Thymus (tissue), 11 donors: ENCODE measurements at regions not wholly inside any gene's neighbourhood (a gene's known extent, or its start where the extent isn't known, plus 50 kb on each side); places are given as distances from the start of the nearest gene placed in this dataset.

ENCODE experiments used
- DNase-seq, 9 donors: peaks; one replicate each; pipeline ENCODE4 v3.0.0-alpha.2; 2013; ENCODE audit warnings: low spot score in 9 of 9, low read depth in 6 of 9, missing footprints in 1 of 9
- H3K27ac ChIP-seq, 2 donors: one replicate each; pipeline ENCODE4 v1.5.1; 2013; ENCODE audit warnings: control low read depth in 1 of 2, low read depth in 1 of 2, low read length in 1 of 2, mild to moderate bottlenecking in 1 of 2, moderate library complexity in 1 of 2
- H3K27me3 ChIP-seq, 2 donors: one replicate each; pipeline ENCODE4 v1.5.1; 2013; ENCODE audit warnings: low read length in 1 of 2; ENCODE audit not compliant: control insufficient read depth in 2 of 2, insufficient read depth in 1 of 2
- H3K36me3 ChIP-seq, 2 donors: one replicate each; pipeline ENCODE4 v1.5.1; 2013; ENCODE audit warnings: low read length in 1 of 2, mild to moderate bottlenecking in 1 of 2, moderate library complexity in 1 of 2; ENCODE audit not compliant: control insufficient read depth in 2 of 2, insufficient read depth in 2 of 2
- H3K4me1 ChIP-seq, 2 donors: one replicate each; pipeline ENCODE4 v1.5.1; 2013; ENCODE audit warnings: low read length in 2 of 2; ENCODE audit not compliant: control insufficient read depth in 2 of 2, insufficient read depth in 2 of 2
- H3K4me3 ChIP-seq, 2 donors: one replicate each; pipeline ENCODE4 v1.5.1; 2013; ENCODE audit warnings: low read length in 2 of 2, control low read depth in 1 of 2, mild to moderate bottlenecking in 1 of 2
- H3K9me3 ChIP-seq, 2 donors: one replicate each; pipeline ENCODE4 v1.5.1; 2013; ENCODE audit warnings: low read length in 1 of 2, mild to moderate bottlenecking in 1 of 2; ENCODE audit not compliant: control insufficient read depth in 2 of 2, insufficient read depth in 1 of 2
- WGBS: extraction: QIAGEN DNeasy Blood & Tissue Kit; methylation state at CpG from one replicate; pipeline ENCODE4 v1.1.7; 2013; 5-methylcytosine and 5-hydroxymethylcytosine counted together
- donor health status: healthy.

DNA sequence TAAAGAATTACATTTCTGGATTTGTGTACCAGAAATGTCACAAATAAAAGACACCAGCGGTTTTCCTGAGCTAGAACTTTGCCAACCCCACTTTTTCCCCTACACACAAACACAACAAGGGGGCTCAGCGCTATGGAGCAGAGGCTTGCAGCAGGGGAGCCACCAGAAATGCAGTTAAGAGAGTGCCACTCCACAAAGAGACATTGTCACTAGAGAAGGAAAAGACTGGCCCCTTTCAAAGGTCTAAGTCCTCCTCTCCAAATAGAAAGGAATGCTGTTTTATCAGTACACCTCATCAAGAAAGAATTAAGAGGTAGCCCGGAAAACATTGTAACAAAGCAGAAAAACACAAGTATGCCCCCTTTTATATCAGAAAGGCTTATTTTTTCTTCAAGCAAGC, 419.5 kb downstream of the HNRNPD start:
- Histone ChIP-seq H3K4me3 (no peak overlapping the region), H3K4me1 (no peaks in the 10 kb centered on the region), H3K36me3 (no peaks in the 10 kb centered on the region), H3K27ac (no peak overlapping the region), H3K27me3 (no peaks in the 10 kb centered on the region), H3K9me3 (no peaks in the 10 kb centered on the region)
- no peak for DNase-seq
- WGBS: 74% methylated on average over 3 of the region's 3 CpGs

DNA sequence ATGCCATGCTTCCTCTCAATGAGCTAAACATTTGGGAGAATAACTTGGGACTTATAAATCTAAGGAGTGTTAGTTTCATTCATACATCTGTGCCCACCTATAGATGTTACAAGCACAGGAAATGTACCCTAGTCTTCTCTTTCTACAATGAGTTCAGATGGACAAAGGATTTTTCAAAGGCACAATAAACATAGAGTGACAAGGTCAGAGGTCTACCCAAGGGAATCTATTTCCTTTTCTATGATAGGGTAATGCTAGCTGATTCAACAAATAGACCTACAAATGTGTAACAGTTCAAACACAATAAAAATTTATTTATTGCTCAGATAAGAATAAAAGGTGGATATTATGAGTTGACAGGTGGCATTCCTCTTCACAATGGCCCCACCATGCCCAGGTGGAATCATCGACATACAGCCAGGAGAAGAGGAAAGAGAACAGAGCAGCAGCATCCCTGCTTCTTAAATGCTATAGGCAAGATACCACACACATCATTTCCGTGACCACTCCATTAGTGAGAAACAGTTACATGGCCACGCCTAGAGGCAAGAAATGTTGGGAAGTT, 421.8 kb downstream of the HNRNPD start:
- DNase-seq: no peak
- peaks cover 0 to 2% of the 10 kb centered on the region in 2 donors for H3K27me3 ChIP-seq
- no peaks in the 10 kb centered on the region for H3K4me1 ChIP-seq
- 97% methylated on average over 3 of the region's 3 CpGs for WGBS
- no peaks in the 10 kb centered on the region for H3K9me3 ChIP-seq
- H3K4me3 ChIP-seq: no peak overlapping the region
- no peaks in the 10 kb centered on the region for H3K36me3 ChIP-seq
- no peak overlapping the region for H3K27ac ChIP-seq

DNA sequence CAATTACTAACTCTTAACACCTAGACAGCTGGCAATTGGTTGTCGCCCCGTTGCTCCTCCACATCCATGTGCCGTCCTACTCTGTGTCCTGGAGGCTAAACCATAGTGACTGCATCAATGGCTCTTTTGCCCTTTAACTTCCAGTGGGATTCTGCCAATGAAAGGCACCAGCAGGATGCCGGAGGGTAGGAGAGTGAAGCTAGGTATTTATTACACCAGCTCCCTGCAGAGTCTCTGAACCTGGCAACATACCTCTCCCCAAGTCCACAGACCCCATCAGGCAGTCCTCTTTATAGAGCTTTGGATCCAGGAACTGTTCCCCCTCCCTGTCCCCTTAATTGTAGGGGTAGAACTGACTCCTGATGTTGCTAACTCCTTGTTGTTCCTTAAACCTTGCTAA, 426.8 kb downstream of the HNRNPD start:
- no peaks in the 10 kb centered on the region for H3K36me3 ChIP-seq
- 75% methylated on average over 4 of the region's 4 CpGs for WGBS
- peaks cover 0 to 2% of the 10 kb centered on the region in 2 donors for H3K27me3 ChIP-seq
- no peak overlapping the region for H3K4me3 ChIP-seq
- H3K27ac ChIP-seq: no peak overlapping the region
- DNase-seq: no peak
- H3K4me1 ChIP-seq: no peaks in the 10 kb centered on the region
- no peaks in the 10 kb centered on the region for H3K9me3 ChIP-seq

DNA sequence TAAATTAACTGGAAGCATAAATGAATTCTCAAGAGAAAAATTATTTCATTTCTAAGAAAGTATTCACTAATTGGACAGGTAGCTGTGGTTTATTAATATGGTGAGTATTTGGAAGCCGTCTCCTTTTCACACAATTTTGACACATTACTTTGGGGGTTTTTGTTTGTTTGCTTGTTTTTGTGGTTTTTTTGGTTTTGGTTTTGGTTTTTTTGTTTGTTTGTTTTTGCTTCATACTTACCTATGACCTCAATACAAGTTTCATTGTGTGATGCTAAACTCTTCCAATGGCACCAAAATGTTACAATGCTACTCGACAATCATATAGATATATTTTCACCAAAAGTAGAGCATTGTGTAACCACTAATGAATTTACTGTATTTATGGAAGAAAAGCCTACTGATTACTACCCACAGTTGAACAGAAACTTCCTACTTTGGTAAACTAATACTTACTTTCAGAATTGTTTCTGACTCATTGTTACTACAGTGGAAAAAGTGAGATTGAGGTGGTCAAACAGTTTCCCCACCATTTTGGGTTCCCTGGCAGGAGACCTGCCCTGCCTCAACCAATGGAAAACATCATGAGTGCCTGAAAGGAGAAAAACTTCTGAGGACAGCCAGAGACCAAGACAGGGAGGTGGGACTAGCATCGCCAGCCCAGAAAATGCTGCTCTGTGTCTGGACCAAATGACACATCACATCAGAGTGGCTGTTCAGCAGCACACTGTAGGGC, 443.1 kb downstream of the HNRNPD start:
- whole genome bisulfite sequencing: 96% methylated on average over 3 of the region's 3 CpGs
- no peaks in the 10 kb centered on the region for H3K27me3 ChIP-seq
- H3K36me3 ChIP-seq: no peaks in the 10 kb centered on the region

DNA sequence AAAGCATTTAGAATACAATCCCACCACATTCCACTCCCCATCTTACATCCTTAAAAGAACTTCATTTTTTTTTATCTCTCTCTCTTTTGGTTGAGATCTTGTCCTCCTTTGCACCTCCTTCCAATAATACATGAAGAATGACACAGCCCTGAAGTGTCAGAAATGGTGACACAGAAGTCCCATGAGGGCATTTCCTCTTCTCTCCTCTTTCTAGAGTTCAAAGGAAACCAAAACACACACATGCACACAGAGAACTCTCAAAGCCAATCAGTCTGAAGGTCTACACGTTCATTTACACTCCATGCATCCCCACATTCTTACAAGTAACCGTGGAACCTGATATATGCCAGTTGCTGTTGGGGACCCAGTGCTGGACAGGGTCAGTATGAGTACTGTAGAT, 450.7 kb downstream of the HNRNPD start:
- DNase-seq: peak in 1 of 9 donors; percentile 28
- H3K4me1 ChIP-seq: no peaks in the 10 kb centered on the region
- no peaks in the 10 kb centered on the region for H3K36me3 ChIP-seq
- no peak overlapping the region for H3K27ac ChIP-seq
- H3K9me3 ChIP-seq: no peaks in the 10 kb centered on the region
- no peak overlapping the region for H3K4me3 ChIP-seq
- no peaks in the 10 kb centered on the region for H3K27me3 ChIP-seq
- 62% methylated on average over 2 of the region's 2 CpGs for WGBS

More for the DNA sequence above, 443.1 kb downstream of the HNRNPD start:
- Histone ChIP-seq H3K4me3 (no peak overlapping the region), H3K27ac (no peak overlapping the region), H3K4me1 (no peaks in the 10 kb centered on the region), H3K9me3 (no peaks in the 10 kb centered on the region)
- DNase-seq: no peak

DNA sequence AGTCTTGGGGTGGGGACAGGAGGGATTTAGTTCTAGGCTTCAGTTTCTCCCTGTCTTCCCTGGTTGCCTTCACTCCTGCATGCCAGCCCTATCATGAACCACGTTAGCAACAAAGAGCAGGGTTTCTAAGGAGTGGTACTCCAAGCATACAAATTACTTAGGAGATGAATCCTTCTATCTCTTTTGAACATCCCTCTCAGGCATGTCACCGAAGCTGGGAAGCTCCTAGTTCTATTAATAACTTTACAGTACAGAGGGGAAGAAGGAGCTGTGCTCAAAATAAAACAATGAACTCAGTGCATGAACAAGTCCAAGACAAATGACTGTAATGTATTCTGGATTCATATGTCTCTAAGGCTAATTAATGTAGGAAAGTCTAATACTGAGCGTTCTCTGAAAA, 450.6 kb upstream of the RASGEF1B start:
- no peaks in the 10 kb centered on the region for H3K27me3 ChIP-seq
- no peaks in the 10 kb centered on the region for H3K36me3 ChIP-seq
- no peak overlapping the region for H3K4me3 ChIP-seq
- no peaks in the 10 kb centered on the region for H3K9me3 ChIP-seq
- H3K27ac ChIP-seq: no peak overlapping the region
- 88% methylated on average over 3 of the region's 3 CpGs for WGBS
- no peak for DNase-seq
- no peaks in the 10 kb centered on the region for H3K4me1 ChIP-seq

DNA sequence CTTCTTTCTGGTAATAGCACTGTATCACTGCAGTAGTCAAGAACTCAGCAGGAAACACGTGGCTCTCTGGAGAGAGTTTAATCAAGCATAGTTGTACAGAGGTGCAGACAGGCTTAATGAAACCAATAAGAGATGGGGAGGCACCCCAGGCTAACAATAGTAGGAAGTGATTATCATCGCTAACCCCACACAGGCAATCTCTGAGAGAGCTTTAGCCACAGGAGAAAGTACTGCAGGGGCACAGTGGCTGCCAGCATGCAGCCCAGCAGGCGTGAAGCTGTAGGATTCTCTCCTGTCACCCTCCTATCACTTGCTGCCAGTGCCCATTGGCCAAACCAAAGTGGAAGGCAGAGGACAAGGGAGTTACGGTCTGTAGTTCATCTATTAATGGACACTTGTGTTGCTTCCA, 450.0 kb upstream of the RASGEF1B start:
- Histone ChIP-seq H3K36me3 (no peaks in the 10 kb centered on the region), H3K9me3 (no peaks in the 10 kb centered on the region), H3K27me3 (no peaks in the 10 kb centered on the region), H3K4me3 (no peak overlapping the region), H3K4me1 (no peaks in the 10 kb centered on the region), H3K27ac (no peak overlapping the region)
- 86% methylated on average over 4 of the region's 4 CpGs for WGBS
- no peak for DNase-seq

DNA sequence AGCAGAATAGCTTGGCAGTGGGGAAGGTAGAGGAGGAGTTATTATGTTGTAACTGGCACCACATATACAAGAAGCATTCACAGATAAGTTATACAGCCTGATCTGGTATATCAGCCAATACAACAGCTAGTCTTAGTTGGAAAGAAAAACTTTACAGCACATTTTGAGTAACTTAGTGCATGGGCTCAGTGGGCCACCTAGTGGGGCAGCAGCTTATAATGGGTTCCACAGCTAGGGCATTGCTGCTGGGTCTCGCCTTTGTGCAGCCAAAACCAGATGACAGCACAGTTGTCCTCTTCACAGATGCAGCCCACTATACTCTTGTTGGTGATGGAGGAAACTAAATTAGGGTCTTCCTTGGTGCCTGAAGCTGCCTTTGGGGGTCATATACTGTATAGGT, 448.1 kb upstream of the RASGEF1B start:
- Histone ChIP-seq H3K4me3 (no peak overlapping the region), H3K4me1 (no peaks in the 10 kb centered on the region), H3K27me3 (no peaks in the 10 kb centered on the region), H3K36me3 (no peaks in the 10 kb centered on the region), H3K27ac (no peak overlapping the region), H3K9me3 (no peaks in the 10 kb centered on the region)
- 100% methylated on average over 1 of the region's 1 CpG for WGBS
- no peak for DNase-seq

DNA sequence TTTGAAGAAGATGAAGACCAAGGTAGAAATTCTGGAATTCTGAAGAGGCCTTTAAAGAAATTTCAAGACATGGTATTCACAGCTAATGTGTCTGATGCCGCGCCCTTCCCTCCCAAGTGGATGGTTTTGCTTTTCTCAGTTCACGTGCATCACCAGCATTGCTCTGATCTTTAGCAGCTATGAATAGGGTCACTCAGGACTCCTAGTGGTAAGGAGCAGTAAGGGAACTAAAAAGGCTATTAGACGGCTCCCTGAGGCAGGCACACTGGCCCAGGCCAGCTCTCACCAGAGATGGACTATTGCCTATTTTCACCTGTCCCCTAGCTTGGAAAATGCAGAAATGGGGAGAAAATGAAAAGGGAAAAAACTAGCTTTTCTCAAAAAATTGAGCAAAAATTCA, 447.5 kb upstream of the RASGEF1B start:
- H3K27me3 ChIP-seq: no peaks in the 10 kb centered on the region
- peak in 1 of 9 donors; percentile 11 for DNase-seq
- no peak overlapping the region for H3K4me3 ChIP-seq
- no peaks in the 10 kb centered on the region for H3K4me1 ChIP-seq
- 67% methylated on average over 4 of the region's 4 CpGs for WGBS
- H3K27ac ChIP-seq: no peak overlapping the region
- no peaks in the 10 kb centered on the region for H3K9me3 ChIP-seq
- H3K36me3 ChIP-seq: no peaks in the 10 kb centered on the region
